ENCODE measurements at regions not wholly inside any gene's neighbourhood (a gene's known extent, or its start where the extent isn't known, plus 50 kb on each side); places are given as distances from the start of the nearest gene placed in this dataset.

GRCh38 chr18:34121200-34121721 is 103.5 kb downstream of the NOL4 start:
- TF ChIP-seq CTCF (IDR thresholded peaks at IDR 0.05; ENCODE audit: extremely low read depth, missing control alignments), result no peak
- DNase-seq (ENCODE audit: low spot score), result no peak

- TF ChIP-seq CTCF (IDR thresholded peaks at IDR 0.05; ENCODE audit: extremely low read depth, missing control alignments), result no peak
- no peak for DNase-seq (ENCODE audit: low spot score)
Measured at GRCh38 chr18:34120294-34120693, 104.4 kb downstream of the NOL4 start.

GRCh38 chr18:34117319-34117718 is 107.4 kb downstream of the NOL4 start:
- no peak for DNase-seq (ENCODE audit: low spot score)
- TF ChIP-seq CTCF (IDR thresholded peaks at IDR 0.05; ENCODE audit: extremely low read depth, missing control alignments), result no peak

- TF ChIP-seq CTCF (IDR thresholded peaks at IDR 0.05; ENCODE audit: extremely low read depth, missing control alignments), result no peak
- no peak for DNase-seq (ENCODE audit: low spot score)
Measured at GRCh38 chr18:34115409-34116081, 109.2 kb downstream of the NOL4 start.

GRCh38 chr18:34114996-34115395 is 109.7 kb downstream of the NOL4 start:
- DNase-seq (ENCODE audit: low spot score), result no peak
- no peak for TF ChIP-seq CTCF (IDR thresholded peaks at IDR 0.05; ENCODE audit: extremely low read depth, missing control alignments)

GRCh38 chr18:34108206-34108605 is 116.5 kb downstream of the NOL4 start:
- no peak for TF ChIP-seq CTCF (IDR thresholded peaks at IDR 0.05; ENCODE audit: extremely low read depth, missing control alignments)
- DNase-seq (ENCODE audit: low spot score), result no peak

GRCh38 chr18:34098109-34098508 is 126.6 kb downstream of the NOL4 start:
- no peak for TF ChIP-seq CTCF (IDR thresholded peaks at IDR 0.05; ENCODE audit: extremely low read depth, missing control alignments)
- no peak for DNase-seq (ENCODE audit: low spot score)

All from GM20000 (cell line).